HG03575 (cell line): ENCODE measurements at regions not wholly inside any gene's neighbourhood (a gene's known extent, or its start where the extent isn't known, plus 50 kb on each side); places are given as distances from the start of the nearest gene placed in this dataset.

Experiments
- ATAC-seq: cut with Tn5 transposase; IDR thresholded peaks from one replicate; pipeline ENCODE4 v1.9.1; 2021; ENCODE audit not compliant: unreplicated experiment, insufficient number of reproducible peaks, low FRiP score; ENCODE audit errors: extremely low read depth

- ATAC-seq, result no peak
These were observed 422.5 kb downstream of the LPIN1 start for GRCh38 chr2:12168791-12169388.

- no peak for ATAC-seq
These were observed 423.3 kb downstream of the LPIN1 start for GRCh38 chr2:12169721-12170120.

- ATAC-seq, result no peak
These were observed 423.7 kb downstream of the LPIN1 start for GRCh38 chr2:12170121-12170520.

- no peak for ATAC-seq
These were observed 427.0 kb downstream of the LPIN1 start for GRCh38 chr2:12173271-12173942.

GRCh38 chr2:12173943-12174340, 427.5 kb downstream of the LPIN1 start:
- ATAC-seq, result no peak

GRCh38 chr2:12175323-12175722, 428.9 kb downstream of the LPIN1 start:
- ATAC-seq, result no peak

- ATAC-seq, result peak; percentile 55
These were observed 430.4 kb downstream of the LPIN1 start for GRCh38 chr2:12176623-12177454.

GRCh38 chr2:12177455-12178288, 431.2 kb downstream of the LPIN1 start:
- no peak for ATAC-seq

GRCh38 chr2:12178289-12179080, 432.1 kb downstream of the LPIN1 start:
- ATAC-seq, result no peak

- no peak for ATAC-seq
These were observed 433.6 kb downstream of the LPIN1 start for GRCh38 chr2:12180031-12180430.

GRCh38 chr2:12183032-12183645, 436.7 kb downstream of the LPIN1 start:
- ATAC-seq, result no peak

- no peak for ATAC-seq
These were observed 446.3 kb downstream of the LPIN1 start for GRCh38 chr2:12192762-12193161.

- ATAC-seq, result no peak
These were observed 448.5 kb downstream of the LPIN1 start for GRCh38 chr2:12194968-12195367.

GRCh38 chr2:12196495-12196894, 450.1 kb downstream of the LPIN1 start:
- no peak for ATAC-seq

- ATAC-seq, result no peak
These were observed 450.7 kb downstream of the LPIN1 start for GRCh38 chr2:12197133-12197532.

- no peak for ATAC-seq
These were observed 453.2 kb downstream of the LPIN1 start for GRCh38 chr2:12199491-12200211.

GRCh38 chr2:12201369-12201768, 454.9 kb downstream of the LPIN1 start:
- ATAC-seq, result no peak
